ENCODE measurements at regions not wholly inside any gene's neighbourhood (a gene's known extent, or its start where the extent isn't known, plus 50 kb on each side); places are given as distances from the start of the nearest gene placed in this dataset.
"Not testable (repeated sequence)": the region's sequence is repeated elsewhere in the genome, so short reads cannot be mapped to it uniquely, and the experiment has no call there.

DNA sequence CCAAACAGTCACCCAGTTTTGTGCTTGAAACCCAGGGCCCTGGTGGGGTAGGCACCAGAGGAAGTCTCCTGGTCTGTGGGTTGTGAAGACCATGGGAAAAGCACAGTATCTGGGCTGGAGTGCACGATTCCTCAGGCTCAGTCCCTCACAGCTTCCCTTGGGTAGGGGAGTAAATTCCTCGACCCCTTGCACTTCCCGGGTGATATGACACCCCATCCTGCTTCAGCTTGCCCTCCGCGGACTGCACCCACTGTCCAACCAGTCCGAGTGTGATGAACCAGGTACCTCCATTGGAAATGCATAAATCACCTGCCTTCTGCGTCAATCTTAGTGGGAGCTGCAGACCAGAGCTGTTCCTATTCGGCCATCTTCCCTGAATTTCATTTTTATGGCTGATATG, 133.9 kb upstream of the KCTD3 start:
- H3K27ac Mint-ChIP-seq (ENCODE audit: unreplicated experiment): no peak overlapping the region
- H3K4me1 Mint-ChIP-seq (ENCODE audit: low read depth): no peaks in the 10 kb centered on the region
- no peak for DNase-seq (ENCODE audit: low spot score)
- peaks cover 7% of the 10 kb centered on the region for H3K27me3 Mint-ChIP-seq (ENCODE audit: low read depth)
- H3K36me3 Mint-ChIP-seq (ENCODE audit: low read depth): peaks cover 1% of the 10 kb centered on the region
- no peak overlapping the region for H3K4me3 Mint-ChIP-seq (ENCODE audit: unreplicated experiment)
- peaks cover 21% of the 10 kb centered on the region for H3K9me3 Mint-ChIP-seq (ENCODE audit: low read depth)
- TF ChIP-seq, protein P1, sequence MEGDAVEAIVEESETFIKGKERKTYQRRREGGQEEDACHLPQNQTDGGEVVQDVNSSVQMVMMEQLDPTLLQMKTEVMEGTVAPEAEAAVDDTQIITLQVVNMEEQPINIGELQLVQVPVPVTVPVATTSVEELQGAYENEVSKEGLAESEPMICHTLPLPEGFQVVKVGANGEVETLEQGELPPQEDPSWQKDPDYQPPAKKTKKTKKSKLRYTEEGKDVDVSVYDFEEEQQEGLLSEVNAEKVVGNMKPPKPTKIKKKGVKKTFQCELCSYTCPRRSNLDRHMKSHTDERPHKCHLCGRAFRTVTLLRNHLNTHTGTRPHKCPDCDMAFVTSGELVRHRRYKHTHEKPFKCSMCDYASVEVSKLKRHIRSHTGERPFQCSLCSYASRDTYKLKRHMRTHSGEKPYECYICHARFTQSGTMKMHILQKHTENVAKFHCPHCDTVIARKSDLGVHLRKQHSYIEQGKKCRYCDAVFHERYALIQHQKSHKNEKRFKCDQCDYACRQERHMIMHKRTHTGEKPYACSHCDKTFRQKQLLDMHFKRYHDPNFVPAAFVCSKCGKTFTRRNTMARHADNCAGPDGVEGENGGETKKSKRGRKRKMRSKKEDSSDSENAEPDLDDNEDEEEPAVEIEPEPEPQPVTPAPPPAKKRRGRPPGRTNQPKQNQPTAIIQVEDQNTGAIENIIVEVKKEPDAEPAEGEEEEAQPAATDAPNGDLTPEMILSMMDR (IDR thresholded peaks at IDR 0.05): no peak

DNA sequence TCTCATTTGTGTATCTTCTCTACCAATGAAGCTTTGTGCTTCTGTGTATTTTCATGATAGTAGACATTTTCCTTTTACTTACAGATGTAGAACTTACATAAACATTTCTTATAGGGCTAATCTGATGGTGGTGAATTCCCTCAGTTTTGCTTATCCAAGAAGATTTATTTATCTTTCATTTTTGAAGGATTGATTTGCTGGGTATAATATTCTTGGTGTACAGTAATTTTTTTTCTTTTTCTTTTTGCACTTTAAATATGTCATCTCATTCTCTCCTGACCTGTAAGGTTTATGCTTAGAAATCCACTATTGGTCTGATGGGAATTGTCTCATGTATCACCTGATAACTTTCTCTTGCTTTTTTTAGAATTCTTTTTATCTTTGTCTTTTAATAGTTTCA, 127.6 kb upstream of the KCTD3 start:
- Mint-ChIP-seq H3K36me3 (ENCODE audit: low read depth) (peaks cover 3% of the 10 kb centered on the region), H3K27me3 (ENCODE audit: low read depth) (peaks cover 9% of the 10 kb centered on the region), H3K4me1 (ENCODE audit: low read depth) (no peaks in the 10 kb centered on the region), H3K4me3 (ENCODE audit: unreplicated experiment) (no peak overlapping the region), H3K27ac (ENCODE audit: unreplicated experiment) (no peak overlapping the region), H3K9me3 (ENCODE audit: low read depth) (peaks cover 32% of the 10 kb centered on the region)
- no peak for DNase-seq (ENCODE audit: low spot score)
- TF ChIP-seq, protein P1 (IDR thresholded peaks at IDR 0.05): no peak

DNA sequence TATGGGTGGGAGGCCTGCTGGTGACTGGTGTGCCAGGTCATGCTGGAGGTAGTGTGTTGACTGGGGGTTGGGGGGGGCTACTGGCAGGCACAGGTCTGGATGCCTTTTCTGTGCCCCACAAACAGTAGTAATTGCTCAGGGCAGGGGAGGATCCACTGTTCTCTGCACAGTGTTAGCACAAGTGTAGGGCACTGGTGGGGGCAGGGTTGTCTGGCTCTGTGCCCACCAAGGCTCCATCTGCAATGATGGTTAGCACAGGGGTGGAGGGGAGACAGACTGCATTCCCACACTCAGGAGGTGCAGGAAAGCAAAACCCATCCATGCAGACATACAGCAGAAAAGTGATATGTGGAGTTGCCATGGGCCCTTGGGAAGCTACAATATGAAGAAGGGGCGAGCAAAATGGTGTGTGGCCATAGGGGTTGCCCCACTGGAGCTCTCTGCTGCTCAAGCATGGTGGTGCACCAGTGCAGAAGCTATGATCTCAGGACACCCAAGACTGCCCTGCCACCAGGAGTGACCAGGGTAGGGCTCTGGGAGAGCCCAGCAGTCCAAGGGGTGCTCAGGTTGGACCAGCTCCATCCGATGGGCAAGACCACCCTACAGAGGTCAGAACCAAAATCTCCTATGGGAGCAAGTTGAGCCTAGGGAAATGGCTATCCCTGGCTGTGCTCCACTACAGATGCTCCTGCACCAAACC, 122.2 kb upstream of the KCTD3 start:
- Mint-ChIP-seq H3K27me3 (ENCODE audit: low read depth) (peaks cover 9% of the 10 kb centered on the region), H3K4me3 (ENCODE audit: unreplicated experiment) (no peak overlapping the region), H3K9me3 (ENCODE audit: low read depth) (peaks cover 9% of the 10 kb centered on the region), H3K36me3 (ENCODE audit: low read depth) (no peaks in the 10 kb centered on the region), H3K4me1 (ENCODE audit: low read depth) (no peaks in the 10 kb centered on the region), H3K27ac (ENCODE audit: unreplicated experiment) (no peak overlapping the region)
- TF ChIP-seq, protein P1 (IDR thresholded peaks at IDR 0.05): no peak
- peak; percentile 43 for DNase-seq (ENCODE audit: low spot score)

DNA sequence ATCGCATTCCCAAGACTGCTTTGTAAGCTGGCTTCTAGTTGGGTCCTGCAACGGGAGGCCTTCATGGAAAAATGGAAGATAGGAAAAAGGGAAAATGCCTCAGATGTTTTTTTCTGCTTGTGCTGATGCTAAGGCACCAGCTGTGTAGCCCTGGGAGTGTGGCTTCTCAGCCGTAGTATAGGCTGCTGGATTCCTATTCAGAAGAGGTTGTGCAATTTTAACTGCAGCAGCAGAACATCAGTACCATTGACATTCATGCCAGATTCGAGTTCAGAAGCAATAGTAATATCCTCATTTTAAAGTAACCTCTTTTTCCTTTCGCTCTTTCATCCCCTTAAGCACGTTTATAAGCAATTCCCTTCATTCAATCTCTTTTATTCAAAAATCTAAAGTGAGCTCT, 119.1 kb upstream of the KCTD3 start:
- not testable (repeated sequence) for H3K4me1 Mint-ChIP-seq (ENCODE audit: low read depth); H3K4me3 Mint-ChIP-seq (ENCODE audit: unreplicated experiment); H3K36me3 Mint-ChIP-seq (ENCODE audit: low read depth); DNase-seq (ENCODE audit: low spot score); H3K27ac Mint-ChIP-seq (ENCODE audit: unreplicated experiment); H3K9me3 Mint-ChIP-seq (ENCODE audit: low read depth)
- peaks cover 12% of the 10 kb centered on the region for H3K27me3 Mint-ChIP-seq (ENCODE audit: low read depth)

DNA sequence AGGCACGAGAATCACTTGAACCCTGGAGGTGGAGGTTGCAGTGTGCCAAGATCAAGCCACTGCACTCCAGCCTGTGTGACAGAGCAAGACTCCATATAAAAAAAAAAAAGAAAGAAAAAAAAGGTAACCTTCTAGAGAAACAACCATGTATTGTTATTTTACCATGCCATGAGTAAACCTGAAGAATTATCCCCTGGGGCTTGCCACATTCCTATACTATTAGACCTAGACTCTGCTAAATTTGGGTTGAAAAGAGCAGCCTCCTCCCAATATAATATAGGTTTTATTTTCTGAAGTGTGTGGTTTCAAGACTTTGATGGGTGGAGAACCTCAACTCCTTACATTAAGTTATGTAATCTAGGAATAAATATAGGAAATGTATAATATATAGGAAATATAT, 118.0 kb upstream of the KCTD3 start:
- DNase-seq (ENCODE audit: low spot score): not testable (repeated sequence)

DNA sequence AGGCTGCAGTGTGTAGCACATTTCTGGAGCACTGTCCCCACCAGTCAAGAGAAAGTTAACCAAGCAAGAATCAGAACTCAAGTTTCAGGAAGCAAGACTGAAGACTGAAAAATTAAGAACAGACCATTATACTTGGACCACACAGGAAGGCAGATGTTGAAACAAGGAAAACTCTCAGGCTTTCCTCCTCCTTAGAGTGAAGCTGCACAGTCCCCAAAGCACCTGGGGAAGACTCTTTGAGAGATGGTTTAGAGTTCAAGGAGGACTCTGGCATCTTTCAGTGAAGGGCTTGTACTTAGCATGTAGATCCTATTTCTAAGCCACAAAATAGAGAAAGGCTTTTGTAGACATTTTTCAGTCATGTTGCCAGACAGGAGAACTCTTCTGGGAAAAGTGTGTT, 113.7 kb upstream of the KCTD3 start:
- Mint-ChIP-seq H3K27me3 (ENCODE audit: low read depth) (peaks cover 24% of the 10 kb centered on the region), H3K27ac (ENCODE audit: unreplicated experiment) (no peak overlapping the region), H3K4me1 (ENCODE audit: low read depth) (no peaks in the 10 kb centered on the region), H3K4me3 (ENCODE audit: unreplicated experiment) (no peak overlapping the region), H3K9me3 (ENCODE audit: low read depth) (no peaks in the 10 kb centered on the region), H3K36me3 (ENCODE audit: low read depth) (no peaks in the 10 kb centered on the region)
- TF ChIP-seq, protein P1 (IDR thresholded peaks at IDR 0.05): no peak
- DNase-seq (ENCODE audit: low spot score): no peak

More for the DNA sequence above, 118.0 kb upstream of the KCTD3 start:
- H3K27me3 Mint-ChIP-seq (ENCODE audit: low read depth): peaks cover 14% of the 10 kb centered on the region
- H3K36me3 Mint-ChIP-seq (ENCODE audit: low read depth); H3K4me1 Mint-ChIP-seq (ENCODE audit: low read depth); H3K27ac Mint-ChIP-seq (ENCODE audit: unreplicated experiment); H3K9me3 Mint-ChIP-seq (ENCODE audit: low read depth); H3K4me3 Mint-ChIP-seq (ENCODE audit: unreplicated experiment): not testable (repeated sequence)
